Cardiac muscle cell (in vitro differentiated cells and primary cell): ENCODE measurements at regions not wholly inside any gene's neighbourhood (a gene's known extent, or its start where the extent isn't known, plus 50 kb on each side); places are given as distances from the start of the nearest gene placed in this dataset.

ENCODE experiments used
- DNase-seq, 2 donors: peaks; one replicate each; pipeline versions ENCODE4 v3.0.0 to v3.0.0-alpha.2; 2010 to 2017; ENCODE audit warnings: low read depth in 1 of 2, low spot score in 1 of 2
- H3K27ac ChIP-seq: fragments of 200-600 bp; sonication (generic); 2 replicates; pipeline ENCODE4 v1.5.1; 2016
- H3K27me3 ChIP-seq: fragments of 200-600 bp; sonication (generic); 2 replicates; pipeline ENCODE4 v1.6.0; 2016; ENCODE audit warnings: control low read depth
- H3K36me3 ChIP-seq: fragments of 200-600 bp; sonication (generic); 2 replicates; pipeline ENCODE4 v1.5.1; 2016; ENCODE audit warnings: control low read depth
- H3K4me1 ChIP-seq: fragments of 200-600 bp; sonication (generic); 2 replicates; pipeline ENCODE4 v1.8.1; 2017; ENCODE audit warnings: low read depth, mild to moderate bottlenecking, mixed run types
- H3K4me3 ChIP-seq: fragments of 200-600 bp; sonication (generic); 2 replicates; pipeline ENCODE4 v1.5.1; 2016; ENCODE audit warnings: mild to moderate bottlenecking
- H3K9me3 ChIP-seq: fragments of 200-600 bp; sonication (generic); 2 replicates; pipeline ENCODE4 v1.5.1; 2017; ENCODE audit warnings: low read depth, mild to moderate bottlenecking, control low read depth
- TF ChIP-seq, protein P1 (sequence below): IDR thresholded peaks from 2 replicates; pipeline ENCODE4 v1.5.1; 2012; ENCODE audit warnings: low read depth, mild to moderate bottlenecking, low read length

GRCh38 chr3:70722018-70722417, 409.6 kb upstream of the MDFIC2 start:
- H3K9me3 ChIP-seq: no peaks in the 10 kb centered on the region
- no peaks in the 10 kb centered on the region for H3K27me3 ChIP-seq
- no peak overlapping the region for H3K27ac ChIP-seq
- TF ChIP-seq, protein P1, sequence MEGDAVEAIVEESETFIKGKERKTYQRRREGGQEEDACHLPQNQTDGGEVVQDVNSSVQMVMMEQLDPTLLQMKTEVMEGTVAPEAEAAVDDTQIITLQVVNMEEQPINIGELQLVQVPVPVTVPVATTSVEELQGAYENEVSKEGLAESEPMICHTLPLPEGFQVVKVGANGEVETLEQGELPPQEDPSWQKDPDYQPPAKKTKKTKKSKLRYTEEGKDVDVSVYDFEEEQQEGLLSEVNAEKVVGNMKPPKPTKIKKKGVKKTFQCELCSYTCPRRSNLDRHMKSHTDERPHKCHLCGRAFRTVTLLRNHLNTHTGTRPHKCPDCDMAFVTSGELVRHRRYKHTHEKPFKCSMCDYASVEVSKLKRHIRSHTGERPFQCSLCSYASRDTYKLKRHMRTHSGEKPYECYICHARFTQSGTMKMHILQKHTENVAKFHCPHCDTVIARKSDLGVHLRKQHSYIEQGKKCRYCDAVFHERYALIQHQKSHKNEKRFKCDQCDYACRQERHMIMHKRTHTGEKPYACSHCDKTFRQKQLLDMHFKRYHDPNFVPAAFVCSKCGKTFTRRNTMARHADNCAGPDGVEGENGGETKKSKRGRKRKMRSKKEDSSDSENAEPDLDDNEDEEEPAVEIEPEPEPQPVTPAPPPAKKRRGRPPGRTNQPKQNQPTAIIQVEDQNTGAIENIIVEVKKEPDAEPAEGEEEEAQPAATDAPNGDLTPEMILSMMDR: no peak
- DNase-seq: no peak
- H3K36me3 ChIP-seq: no peaks in the 10 kb centered on the region
- no peaks in the 10 kb centered on the region for H3K4me1 ChIP-seq
- no peak overlapping the region for H3K4me3 ChIP-seq

DNA sequence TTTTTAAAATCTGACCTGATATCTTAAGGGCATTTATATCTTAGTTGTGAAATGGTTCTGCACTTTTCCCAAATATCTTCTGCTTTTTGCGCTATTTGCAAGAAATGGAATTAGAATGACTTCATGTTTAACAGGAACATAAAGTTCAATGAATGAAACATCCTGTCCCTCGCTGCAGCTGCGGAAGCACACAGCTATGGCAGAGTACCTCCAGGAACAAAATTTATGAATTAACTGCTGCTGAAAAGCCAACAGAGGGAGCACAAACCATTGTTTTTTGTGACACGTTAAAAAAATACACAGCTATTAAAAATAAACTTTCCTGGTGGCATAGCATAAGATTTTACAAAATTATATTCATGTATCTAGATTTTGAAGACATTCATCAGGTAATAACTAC, 404.4 kb upstream of the MDFIC2 start:
- H3K9me3 ChIP-seq: no peaks in the 10 kb centered on the region
- DNase-seq: peak in 1 of 2 donors; percentile 71
- no peaks in the 10 kb centered on the region for H3K4me1 ChIP-seq
- H3K4me3 ChIP-seq: no peak overlapping the region
- TF ChIP-seq, protein P1: peak; percentile 56
- no peaks in the 10 kb centered on the region for H3K27me3 ChIP-seq
- H3K36me3 ChIP-seq: no peaks in the 10 kb centered on the region
- H3K27ac ChIP-seq: no peak overlapping the region

GRCh38 chr3:70712449-70713082, 400.1 kb upstream of the MDFIC2 start:
- Histone ChIP-seq H3K27me3 (no peaks in the 10 kb centered on the region), H3K27ac (no peak overlapping the region), H3K4me1 (no peaks in the 10 kb centered on the region), H3K36me3 (no peaks in the 10 kb centered on the region), H3K4me3 (no peak overlapping the region), H3K9me3 (no peaks in the 10 kb centered on the region)
- DNase-seq: no peak
- TF ChIP-seq, protein P1: no peak

DNA sequence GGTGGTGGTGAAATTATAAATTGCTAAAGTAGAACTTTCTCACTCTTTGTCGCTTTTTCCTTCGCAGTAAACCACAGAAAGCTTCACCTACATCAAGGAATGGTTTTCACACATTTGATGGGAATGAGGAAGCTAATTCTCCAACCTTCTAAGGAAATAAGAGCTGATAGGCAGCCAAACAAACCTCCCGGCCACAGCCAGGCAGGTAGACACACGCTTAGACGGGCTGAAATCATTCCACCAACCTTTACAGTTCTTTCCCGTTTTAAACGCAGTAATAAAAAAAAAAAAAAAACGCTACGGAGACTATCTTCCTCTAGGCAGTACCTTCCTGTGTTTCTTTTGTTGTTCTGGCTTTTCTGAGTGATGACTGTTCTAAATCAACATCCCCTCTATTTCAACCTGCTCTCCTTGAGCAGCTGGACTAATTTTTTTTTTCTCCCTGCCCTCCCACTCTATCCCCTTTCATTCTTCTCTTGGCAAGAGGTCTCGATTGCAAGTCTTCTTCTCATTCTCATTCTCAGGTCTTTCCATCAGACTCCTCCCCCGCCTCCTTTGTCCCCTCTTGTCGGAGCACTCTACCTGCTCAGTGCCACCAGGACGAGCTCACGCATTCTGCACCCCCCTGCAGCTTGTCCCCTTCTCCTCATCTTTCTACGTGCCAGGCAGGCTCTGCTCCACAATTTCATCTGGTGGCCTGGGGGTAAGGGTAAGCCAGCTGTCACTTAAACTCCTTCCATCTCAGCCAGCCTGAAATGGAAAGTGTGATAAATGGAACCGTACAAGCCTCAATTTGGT, 391.1 kb upstream of the MDFIC2 start:
- H3K9me3 ChIP-seq: no peaks in the 10 kb centered on the region
- no peak overlapping the region for H3K27ac ChIP-seq
- no peaks in the 10 kb centered on the region for H3K36me3 ChIP-seq
- H3K4me3 ChIP-seq: no peak overlapping the region
- DNase-seq: no peak
- TF ChIP-seq, protein P1: no peak
- H3K4me1 ChIP-seq: no peaks in the 10 kb centered on the region
- H3K27me3 ChIP-seq: no peaks in the 10 kb centered on the region

- no peaks in the 10 kb centered on the region for H3K9me3 ChIP-seq
- H3K4me3 ChIP-seq: no peak overlapping the region
- peak in 1 of 2 donors; percentile 9 for DNase-seq
- H3K4me1 ChIP-seq: no peaks in the 10 kb centered on the region
- H3K27ac ChIP-seq: no peak overlapping the region
- TF ChIP-seq, protein P1: no peak
- no peaks in the 10 kb centered on the region for H3K36me3 ChIP-seq
- no peaks in the 10 kb centered on the region for H3K27me3 ChIP-seq
Measured at GRCh38 chr3:70702132-70702531, 389.7 kb upstream of the MDFIC2 start.
